GM18498 (cell line): ENCODE measurements at regions not wholly inside any gene's neighbourhood (a gene's known extent, or its start where the extent isn't known, plus 50 kb on each side); places are given as distances from the start of the nearest gene placed in this dataset.
A peak's percentile ranks its signal among the peaks of the same experiment; 100 is the strongest.

Experiments used
- ATAC-seq: cut with Tn5 transposase; IDR thresholded peaks from one replicate; pipeline ENCODE4 v1.9.1; 2021; ENCODE audit warnings: mild to moderate bottlenecking, moderate library complexity; ENCODE audit not compliant: unreplicated experiment

- ATAC-seq, result peak; percentile 79
Observed at GRCh38 chr4:54359919-54360650, 131.0 kb downstream of the PDGFRA start.

GRCh38 chr4:54363037-54363436 is 133.9 kb downstream of the PDGFRA start:
- no peak for ATAC-seq

- ATAC-seq, result no peak
Observed at GRCh38 chr4:54365691-54366090, 136.6 kb downstream of the PDGFRA start.

GRCh38 chr4:54367059-54367458 is 138.0 kb downstream of the PDGFRA start:
- ATAC-seq, result no peak

GRCh38 chr4:54368281-54369265 is 139.5 kb downstream of the PDGFRA start:
- no peak for ATAC-seq

GRCh38 chr4:54371173-54371572 is 142.1 kb downstream of the PDGFRA start:
- ATAC-seq, result no peak

- no peak for ATAC-seq
Observed at GRCh38 chr4:54372951-54373350, 143.9 kb downstream of the PDGFRA start.

GRCh38 chr4:54373718-54374210 is 144.7 kb downstream of the PDGFRA start:
- ATAC-seq, result no peak

GRCh38 chr4:54378461-54378860 is 149.4 kb downstream of the PDGFRA start:
- ATAC-seq, result no peak

- no peak for ATAC-seq
Observed at GRCh38 chr4:54384152-54384551, 155.1 kb downstream of the PDGFRA start.

- ATAC-seq, result no peak
Observed at GRCh38 chr4:54384563-54384962, 155.5 kb downstream of the PDGFRA start.

- ATAC-seq, result no peak
Observed at GRCh38 chr4:54386042-54386669, 157.1 kb downstream of the PDGFRA start.

- no peak for ATAC-seq
Observed at GRCh38 chr4:54386693-54387092, 157.6 kb downstream of the PDGFRA start.

GRCh38 chr4:54390670-54391069 is 161.6 kb downstream of the PDGFRA start:
- no peak for ATAC-seq

GRCh38 chr4:54391104-54391503 is 162.0 kb downstream of the PDGFRA start:
- ATAC-seq, result no peak

GRCh38 chr4:54392479-54392878 is 163.4 kb downstream of the PDGFRA start:
- no peak for ATAC-seq

GRCh38 chr4:54393243-54393642 is 164.2 kb downstream of the PDGFRA start:
- ATAC-seq, result no peak

- ATAC-seq, result no peak
Observed at GRCh38 chr4:54395013-54395527, 166.0 kb downstream of the PDGFRA start.

GRCh38 chr4:54400188-54400587 is 171.1 kb downstream of the PDGFRA start:
- no peak for ATAC-seq

GRCh38 chr4:54400802-54401201 is 171.7 kb downstream of the PDGFRA start:
- ATAC-seq, result no peak

- no peak for ATAC-seq
Observed at GRCh38 chr4:54402880-54403480, 173.9 kb downstream of the PDGFRA start.
